Astrocyte of the cerebellum (primary cell): ENCODE measurements at regions not wholly inside any gene's neighbourhood (a gene's known extent, or its start where the extent isn't known, plus 50 kb on each side); places are given as distances from the start of the nearest gene placed in this dataset.

ENCODE experiments used
- DNase-seq: peaks from one replicate; pipeline ENCODE4 v3.0.0-alpha.2; 2011; ENCODE audit warnings: low read depth
- H3K4me3 ChIP-seq: 2 replicates; pipeline ENCODE4 v1.5.1; 2011; ENCODE audit warnings: mild to moderate bottlenecking, low read depth, low read length, moderate library complexity
- CTCF ChIP-seq: IDR thresholded peaks from 2 replicates; pipeline ENCODE4 v1.5.1; 2012; ENCODE audit warnings: low read length, low read depth, moderate library complexity, mild to moderate bottlenecking; ENCODE audit errors: missing control alignments
- in situ Hi-C: cut with HindIII; loops from 2 replicates; pipeline ENCODE4 v1.10.0; 2017; ENCODE audit warnings: low sequenced_read_pairs

GRCh38 chr9:14391620-14392019 is 77.7 kb upstream of the NFIB start:
- H3K4me3 ChIP-seq, result no peak overlapping the region
- DNase-seq, result no peak
- no peak for TF ChIP-seq CTCF
- in situ Hi-C loops, result no loop called here

GRCh38 chr9:14389657-14390056 is 75.7 kb upstream of the NFIB start:
- no peak for DNase-seq
- TF ChIP-seq CTCF, result no peak
- H3K4me3 ChIP-seq, result no peak overlapping the region
- in situ Hi-C loops, result no loop called here

GRCh38 chr9:14389146-14389545 is 75.2 kb upstream of the NFIB start:
- no peak for DNase-seq
- in situ Hi-C loops, result no loop called here
- no peak overlapping the region for H3K4me3 ChIP-seq
- TF ChIP-seq CTCF, result no peak

GRCh38 chr9:14383773-14384172 is 69.8 kb upstream of the NFIB start:
- DNase-seq, result no peak
- no peak overlapping the region for H3K4me3 ChIP-seq
- no peak for TF ChIP-seq CTCF
- in situ Hi-C loops, result no loop called here

GRCh38 chr9:14383294-14383693 is 69.4 kb upstream of the NFIB start:
- H3K4me3 ChIP-seq, result no peak overlapping the region
- in situ Hi-C loops, result no loop called here
- no peak for TF ChIP-seq CTCF
- DNase-seq, result peak; percentile 86

- in situ Hi-C loops, result no loop called here
- no peak for TF ChIP-seq CTCF
- no peak for DNase-seq
- no peak overlapping the region for H3K4me3 ChIP-seq
Measured at GRCh38 chr9:14380061-14380836, 66.3 kb upstream of the NFIB start.
